HepG2 (cell line): ENCODE measurements at regions not wholly inside any gene's neighbourhood (a gene's known extent, or its start where the extent isn't known, plus 50 kb on each side); places are given as distances from the start of the nearest gene placed in this dataset.

ENCODE experiments used
- ATAC-seq: fragments of 200-7000 bp; cut with Tn5 transposase; 3 replicates; pipeline ENCODE4 v1.9.1; 2020; ENCODE audit warnings: mild to moderate bottlenecking, moderate library complexity
- BruUV-seq: library from RNA; stranded (reverse); fragments of 400-500 nt; replicated peaks from 2 replicates; lab custom pipeline; 2021; lab: Mats Ljungman, UMichigan
- CTCF ChIA-PET: fragments of 300-600 bp; formaldehyde crosslinking; extraction: SDS; loops from one replicate; lab custom pipeline; 2021; ENCODE audit warnings: low total read pairs, inconsistent platforms, low intra/inter-chr PET ratio; lab: Yijun Ruan, JAX
- POLR2A ChIA-PET: fragments of 350-600 bp; sonication (Branson Sonifier 250); formaldehyde crosslinking; loops from one replicate; lab custom pipeline; 2020; ENCODE audit warnings: antibody characterized with exemption, inconsistent platforms; lab: Yijun Ruan, JAX
- DNase-seq: peaks from one replicate; pipeline ENCODE4 v3.0.0-alpha.2; 2015; ENCODE audit warnings: low spot score
- FAIRE-seq: peaks from 3 replicates; lab custom pipeline; 2011; peaks lifted over from hg19 to GRCh38; lab: Jason Lieb, UNC
- H2AFZ ChIP-seq: one replicate; pipeline ENCODE4 v1.6.1; 2011; ENCODE audit warnings: low read length, inconsistent platforms
- H3K27ac ChIP-seq: fragments of 300-600 bp; 3 replicates; pipeline ENCODE4 v1.8.0; 2011; ENCODE audit warnings: mixed run types, mild to moderate bottlenecking, mixed read lengths, low read length, inconsistent platforms; ENCODE audit not compliant: insufficient read depth; ENCODE audit errors: extremely low read length
- H3K27me3 ChIP-seq, 2 experiments: fragments of 200-600 bp in 1 of 2; 2 replicates in 1 of 2; 3 replicates in 1 of 2; pipeline versions ENCODE4 v1.6.0 to v1.8.0; 2011; ENCODE audit warnings: low read length in 2 of 2, mild to moderate bottlenecking in 2 of 2, moderate library complexity in 2 of 2, inconsistent platforms in 1 of 2; ENCODE audit not compliant: insufficient read depth in 2 of 2, control insufficient read depth in 1 of 2
- H3K36me3 ChIP-seq, 2 experiments: fragments of 200-600 bp in 1 of 2; replicated peaks in 1 of 2; 2 replicates in 1 of 2; 3 replicates in 1 of 2; pipeline versions ENCODE4 v1.5.1 to v1.8.0; 2011; ENCODE audit warnings: low read length in 2 of 2, inconsistent platforms in 1 of 2; ENCODE audit not compliant: insufficient read depth in 2 of 2, control insufficient read depth in 1 of 2
- H3K4me1 ChIP-seq: 2 replicates; pipeline ENCODE4 v1.5.1; 2012; ENCODE audit warnings: low read length, inconsistent platforms; ENCODE audit not compliant: insufficient read depth
- H3K4me2 ChIP-seq: 2 replicates; pipeline ENCODE4 v1.6.0; 2011; ENCODE audit warnings: low read depth, low read length, inconsistent platforms
- H3K4me3 ChIP-seq, 3 experiments: fragments of 200-600 bp in 1 of 3; sonication (generic), shearing (Covaris generic) in 1 of 3; replicated peaks in 1 of 3; 2 replicates each; pipeline ENCODE4 v1.5.1; 2011 to 2016; ENCODE audit warnings: low read length in 3 of 3, inconsistent platforms in 2 of 3, low read depth in 2 of 3, mild to moderate bottlenecking in 2 of 3, control low read depth in 1 of 3, mixed read lengths in 1 of 3; ENCODE audit not compliant: insufficient read depth in 1 of 3
- H3K79me2 ChIP-seq: one replicate; pipeline ENCODE4 v1.6.1; 2011; ENCODE audit warnings: low read length, inconsistent platforms; ENCODE audit not compliant: insufficient read depth
- H3K9ac ChIP-seq: 2 replicates; pipeline ENCODE4 v1.6.0; 2011; ENCODE audit warnings: mild to moderate bottlenecking, low read depth, low read length, inconsistent platforms; ENCODE audit not compliant: insufficient read depth
- H3K9me3 ChIP-seq: 2 replicates; pipeline ENCODE4 v1.5.1; 2012; ENCODE audit warnings: mild to moderate bottlenecking, low read length
- H4K20me1 ChIP-seq: 2 replicates; pipeline ENCODE4 v1.6.0; 2011; ENCODE audit warnings: inconsistent platforms, mild to moderate bottlenecking, low read length, moderate library complexity; ENCODE audit not compliant: insufficient read depth
- ARID2 ChIP-seq: sonication (generic); formaldehyde crosslinking; IDR thresholded peaks from 2 replicates; pipeline ENCODE4 v1.8.1; 2022; ENCODE audit warnings: mild to moderate bottlenecking, missing genetic modification reagents, borderline replicate concordance
- BATF2 ChIP-seq: sonication (generic); formaldehyde crosslinking; IDR thresholded peaks from 2 replicates; pipeline ENCODE4 v1.8.0; 2022; ENCODE audit warnings: mild to moderate bottlenecking, missing genetic modification reagents, moderate library complexity
- HOXA5 ChIP-seq: sonication (generic); formaldehyde crosslinking; IDR thresholded peaks from 2 replicates; pipeline ENCODE4 v1.4.0; 2020; ENCODE audit warnings: missing genetic modification reagents
- NR2C2 ChIP-seq: sonication (generic); formaldehyde crosslinking; IDR thresholded peaks from 2 replicates; pipeline ENCODE4 v1.4.0; 2020; ENCODE audit warnings: missing genetic modification reagents, mild to moderate bottlenecking, moderate library complexity, borderline replicate concordance
- SIX1 ChIP-seq: sonication (generic); formaldehyde crosslinking; IDR thresholded peaks from 2 replicates; pipeline ENCODE4 v1.4.0; 2020; ENCODE audit warnings: missing genetic modification reagents, borderline replicate concordance
- SNAPC4 ChIP-seq: sonication (generic); formaldehyde crosslinking; IDR thresholded peaks from 2 replicates; pipeline ENCODE4 v1.4.0; 2020; ENCODE audit warnings: mild to moderate bottlenecking, missing genetic modification reagents
- TAF15 ChIP-seq: fragments of 200-400 bp; formaldehyde crosslinking; IDR thresholded peaks from one replicate; pipeline ENCODE4 v1.6.1; 2018; ENCODE audit warnings: mild to moderate bottlenecking, low read depth, low read length; ENCODE audit not compliant: poor library complexity, severe bottlenecking
- ZBTB34 ChIP-seq: sonication (generic); formaldehyde crosslinking; IDR thresholded peaks from 2 replicates; pipeline ENCODE4 v1.8.0; 2022; ENCODE audit warnings: mild to moderate bottlenecking, missing genetic modification reagents
- ZC3H13 ChIP-seq: sonication (generic); formaldehyde crosslinking; IDR thresholded peaks from 2 replicates; pipeline ENCODE4 v1.8.1; 2023; ENCODE audit warnings: mild to moderate bottlenecking, missing genetic modification reagents, moderate library complexity
- ZEB1 ChIP-seq: IDR thresholded peaks from 2 replicates; pipeline ENCODE4 v1.6.1; 2012; ENCODE audit warnings: mild to moderate bottlenecking, low read depth, inconsistent platforms; ENCODE audit not compliant: insufficient replicate concordance
- ZNF232 ChIP-seq: sonication (generic); formaldehyde crosslinking; IDR thresholded peaks from 2 replicates; pipeline ENCODE4 v1.4.0; 2020; ENCODE audit warnings: missing genetic modification reagents, borderline replicate concordance
- ZNF3 ChIP-seq: IDR thresholded peaks from 2 replicates; pipeline ENCODE4 v1.7.0; 2017; ENCODE audit warnings: inconsistent platforms
- ZNF552 ChIP-seq: sonication (generic); formaldehyde crosslinking; IDR thresholded peaks from 2 replicates; pipeline ENCODE4 v1.9.0; 2022; ENCODE audit warnings: missing genetic modification reagents, mild to moderate bottlenecking, borderline replicate concordance
- ZNF580 ChIP-seq: IDR thresholded peaks from 2 replicates; pipeline ENCODE4 v1.6.1; 2016; ENCODE audit warnings: low read depth, borderline replicate concordance
- ZSCAN31 ChIP-seq: sonication (generic); formaldehyde crosslinking; IDR thresholded peaks from 2 replicates; pipeline ENCODE4 v1.5.0; 2020; ENCODE audit warnings: low read depth, mild to moderate bottlenecking, missing genetic modification reagents
- WGBS: methylation state at CpG from one replicate; pipeline ENCODE4 v1.1.6; 2017; ENCODE audit warnings: low lambda C conversion rate; 5-methylcytosine and 5-hydroxymethylcytosine counted together
- in situ Hi-C: cut with HindIII; loops from 2 replicates; pipeline ENCODE4 v1.10.0; 2017; ENCODE audit warnings: low pct_unique_long_range_greater_than_20kb; ENCODE audit not compliant: extremely low pct_ligation_motif_present
- intact Hi-C: fragments of 100-400 bp; cut with micrococcal nuclease; formaldehyde crosslinking; loops from one replicate; pipeline ENCODE4 v1.10.0; 2022; ENCODE audit not compliant: unreplicated experiment

GRCh38 chr3:75395580-75396315, 268.4 kb upstream of the FRG2C start:
- DNase-seq = no peak
- Histone ChIP-seq H3K27me3 (no peaks in the 10 kb centered on the region), H3K4me3 (no peak overlapping the region), H3K27ac (no peak overlapping the region), H3K9me3 (no peaks in the 10 kb centered on the region), H2AFZ (no peak overlapping the region), H3K9ac (no peak overlapping the region), H3K36me3 (no peaks in the 10 kb centered on the region), H4K20me1 (no peaks in the 10 kb centered on the region), H3K4me2 (no peak overlapping the region), H3K4me1 (no peaks in the 10 kb centered on the region), H3K79me2 (no peaks in the 10 kb centered on the region)
- CTCF ChIA-PET = no interaction called here
- no peak for FAIRE-seq
- 88% methylated on average over 19 of the region's 61 CpGs for WGBS
- intact Hi-C loops = no loop called here
- no TSS peak for BruUV-seq
- ATAC-seq = no peak
- in situ Hi-C loops = no loop called here
- POLR2A ChIA-PET = no interaction called here
- TF ChIP-seq ZC3H13 (no peak), BATF2 (CRISPR knock-in tag) (no peak), ARID2 (CRISPR knock-in tag) (no peak), SIX1 (no peak), ZSCAN31 (CRISPR knock-in tag) (no peak), SNAPC4 (CRISPR knock-in tag) (no peak), ZNF232 (CRISPR knock-in tag) (no peak), ZNF3 (CRISPR knock-in tag) (no peak), NR2C2 (CRISPR knock-in tag) (no peak), HOXA5 (CRISPR knock-in tag) (no peak), ZEB1 (no peak), ZNF580 (CRISPR knock-in tag) (no peak), TAF15 (no peak), ZNF552 (no peak), ZBTB34 (CRISPR knock-in tag) (no peak)
